ENCODE measurements at regions not wholly inside any gene's neighbourhood (a gene's known extent, or its start where the extent isn't known, plus 50 kb on each side); places are given as distances from the start of the nearest gene placed in this dataset.

- no peak overlapping the region for H3K9ac ChIP-seq (ENCODE audit: low read depth, low read length, poor library complexity, severe bottlenecking)
- TF ChIP-seq CTCF (conservative IDR thresholded peaks at IDR 0.05; ENCODE audit: low read length) (no peak), EZH2phosphoT487 (IDR thresholded peaks at IDR 0.05; ENCODE audit: borderline replicate concordance) (no peak)
- no peaks in the 10 kb centered on the region for H3K79me2 ChIP-seq (ENCODE audit: insufficient read depth, low read length)
- no peaks in the 10 kb centered on the region for H3K9me2 ChIP-seq (replicated peaks; ENCODE audit: low read depth, low read length)
- H3K9me3 ChIP-seq (ENCODE audit: insufficient read depth, low read depth, low read length) = no peaks in the 10 kb centered on the region
- H3K36me3 ChIP-seq (ENCODE audit: insufficient read depth, low read length) = no peaks in the 10 kb centered on the region
- no peaks in the 10 kb centered on the region for H3K27me3 ChIP-seq (ENCODE audit: insufficient read depth, low read length, poor library complexity, severe bottlenecking)
- H3F3A ChIP-seq (ENCODE audit: low read depth) = no peaks in the 10 kb centered on the region
- H3K4me2 ChIP-seq (ENCODE audit: low read depth, low read length, poor library complexity, severe bottlenecking) = no peak overlapping the region
- H2AFZ ChIP-seq (ENCODE audit: low read length) = no peak overlapping the region
- no peak overlapping the region for H3K4me3 ChIP-seq (ENCODE audit: low read length, poor library complexity, severe bottlenecking)
- no peaks in the 10 kb centered on the region for H4K20me1 ChIP-seq (ENCODE audit: insufficient read depth, low read length, poor library complexity, severe bottlenecking)
- H3K4me1 ChIP-seq (ENCODE audit: insufficient read depth, low read length, poor library complexity, severe bottlenecking) = peaks cover 6% of the 10 kb centered on the region
These were observed 159.6 kb upstream of the ALDH1B1 start for GRCh38 chr9:38232895-38233294.

GRCh38 chr9:38229504-38230155 lies 160.6 kb upstream of the SHB start:
- H3K4me3 ChIP-seq (ENCODE audit: low read length, poor library complexity, severe bottlenecking) = no peak overlapping the region
- no peaks in the 10 kb centered on the region for H3K9me3 ChIP-seq (ENCODE audit: insufficient read depth, low read depth, low read length)
- no peaks in the 10 kb centered on the region for H4K20me1 ChIP-seq (ENCODE audit: insufficient read depth, low read length, poor library complexity, severe bottlenecking)
- H3K27me3 ChIP-seq (ENCODE audit: insufficient read depth, low read length, poor library complexity, severe bottlenecking) = no peaks in the 10 kb centered on the region
- no peak overlapping the region for H2AFZ ChIP-seq (ENCODE audit: low read length)
- no peaks in the 10 kb centered on the region for H3K36me3 ChIP-seq (ENCODE audit: insufficient read depth, low read length)
- H3F3A ChIP-seq (ENCODE audit: low read depth) = no peaks in the 10 kb centered on the region
- no peaks in the 10 kb centered on the region for H3K9me2 ChIP-seq (replicated peaks; ENCODE audit: low read depth, low read length)
- no peak for TF ChIP-seq CTCF (conservative IDR thresholded peaks at IDR 0.05; ENCODE audit: low read length)
- TF ChIP-seq EZH2phosphoT487 (IDR thresholded peaks at IDR 0.05; ENCODE audit: borderline replicate concordance) = no peak
- H3K9ac ChIP-seq (ENCODE audit: low read depth, low read length, poor library complexity, severe bottlenecking) = no peak overlapping the region
- H3K79me2 ChIP-seq (ENCODE audit: insufficient read depth, low read length) = no peaks in the 10 kb centered on the region
- H3K4me1 ChIP-seq (ENCODE audit: insufficient read depth, low read length, poor library complexity, severe bottlenecking) = peaks cover 14% of the 10 kb centered on the region
- H3K4me2 ChIP-seq (ENCODE audit: low read depth, low read length, poor library complexity, severe bottlenecking) = no peak overlapping the region

- Histone ChIP-seq H3K4me3 (ENCODE audit: low read length, poor library complexity, severe bottlenecking) (no peak overlapping the region), H3K9me2 (replicated peaks; ENCODE audit: low read depth, low read length) (no peaks in the 10 kb centered on the region), H3K36me3 (ENCODE audit: insufficient read depth, low read length) (no peaks in the 10 kb centered on the region), H3K4me1 (ENCODE audit: insufficient read depth, low read length, poor library complexity, severe bottlenecking) (peaks cover 14% of the 10 kb centered on the region), H4K20me1 (ENCODE audit: insufficient read depth, low read length, poor library complexity, severe bottlenecking) (no peaks in the 10 kb centered on the region), H3K9ac (ENCODE audit: low read depth, low read length, poor library complexity, severe bottlenecking) (no peak overlapping the region), H2AFZ (ENCODE audit: low read length) (no peak overlapping the region), H3K4me2 (ENCODE audit: low read depth, low read length, poor library complexity, severe bottlenecking) (no peak overlapping the region), H3K9me3 (ENCODE audit: insufficient read depth, low read depth, low read length) (no peaks in the 10 kb centered on the region), H3K79me2 (ENCODE audit: insufficient read depth, low read length) (no peaks in the 10 kb centered on the region), H3K27me3 (ENCODE audit: insufficient read depth, low read length, poor library complexity, severe bottlenecking) (no peaks in the 10 kb centered on the region), H3F3A (ENCODE audit: low read depth) (no peaks in the 10 kb centered on the region)
- TF ChIP-seq CTCF (conservative IDR thresholded peaks at IDR 0.05; ENCODE audit: low read length) (no peak), EZH2phosphoT487 (IDR thresholded peaks at IDR 0.05; ENCODE audit: borderline replicate concordance) (no peak)
These were observed 160.1 kb upstream of the SHB start for GRCh38 chr9:38229104-38229500.

Data from Loucy (cell line).